HG03196 (cell line): ENCODE measurements at regions not wholly inside any gene's neighbourhood (a gene's known extent, or its start where the extent isn't known, plus 50 kb on each side); places are given as distances from the start of the nearest gene placed in this dataset.

Experiments used
- ATAC-seq: cut with Tn5 transposase; IDR thresholded peaks from one replicate; pipeline ENCODE4 v1.9.1; 2021; ENCODE audit not compliant: unreplicated experiment

GRCh38 chr10:78504181-78504580 lies 470.5 kb downstream of the RPS24 start:
- ATAC-seq: no peak

DNA sequence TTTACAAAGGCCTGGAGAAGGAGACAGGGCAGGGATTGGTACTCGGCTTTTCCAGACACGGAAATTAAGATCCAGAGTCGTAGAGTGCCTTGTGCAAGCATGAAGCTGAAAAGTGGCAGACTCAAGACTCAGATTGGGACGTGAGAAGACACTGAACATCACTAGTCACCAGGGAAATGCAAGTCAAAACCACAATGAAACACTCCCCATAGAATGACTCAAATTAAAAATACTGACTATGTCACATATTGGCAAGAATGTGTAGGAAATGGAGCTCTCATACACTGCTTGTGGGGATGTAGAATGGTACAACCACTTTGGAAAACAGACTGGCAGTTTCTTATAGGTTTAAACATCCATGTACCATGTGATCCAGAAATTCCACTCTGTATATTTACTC lies 472.0 kb downstream of the RPS24 start:
- no peak for ATAC-seq

GRCh38 chr10:78506614-78507013 lies 473.0 kb downstream of the RPS24 start:
- no peak for ATAC-seq

DNA sequence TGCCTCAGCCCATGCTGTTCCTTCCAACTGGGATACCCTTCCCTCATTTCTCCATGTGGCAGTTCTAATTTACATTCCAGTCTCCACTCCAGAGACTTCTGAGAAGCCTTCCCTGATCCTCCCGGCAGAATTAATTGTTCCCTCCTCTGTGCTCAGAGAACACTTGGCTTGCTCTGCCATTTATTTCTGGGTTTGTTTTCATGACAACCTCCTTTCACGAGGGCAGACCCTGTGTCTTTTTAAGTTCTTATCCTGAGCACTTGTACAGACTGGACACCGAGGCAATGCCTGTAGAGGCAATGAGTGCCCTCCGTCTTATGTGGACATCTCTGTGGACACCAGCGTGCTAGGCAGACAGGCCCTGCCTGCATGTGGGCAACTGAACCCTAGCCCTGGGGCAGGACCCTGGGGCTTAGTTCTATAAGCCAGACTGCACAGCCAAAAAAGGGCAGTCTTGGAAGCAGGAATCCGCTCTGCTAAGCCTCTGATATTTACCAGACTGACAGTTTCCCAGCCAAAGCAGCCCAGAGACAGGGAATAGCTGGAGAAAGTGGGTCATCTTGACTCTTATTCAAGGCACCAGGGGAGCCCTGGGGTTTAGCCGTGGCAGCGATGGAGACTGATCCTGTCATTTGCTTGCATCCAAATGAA lies 474.0 kb downstream of the RPS24 start:
- no peak for ATAC-seq

DNA sequence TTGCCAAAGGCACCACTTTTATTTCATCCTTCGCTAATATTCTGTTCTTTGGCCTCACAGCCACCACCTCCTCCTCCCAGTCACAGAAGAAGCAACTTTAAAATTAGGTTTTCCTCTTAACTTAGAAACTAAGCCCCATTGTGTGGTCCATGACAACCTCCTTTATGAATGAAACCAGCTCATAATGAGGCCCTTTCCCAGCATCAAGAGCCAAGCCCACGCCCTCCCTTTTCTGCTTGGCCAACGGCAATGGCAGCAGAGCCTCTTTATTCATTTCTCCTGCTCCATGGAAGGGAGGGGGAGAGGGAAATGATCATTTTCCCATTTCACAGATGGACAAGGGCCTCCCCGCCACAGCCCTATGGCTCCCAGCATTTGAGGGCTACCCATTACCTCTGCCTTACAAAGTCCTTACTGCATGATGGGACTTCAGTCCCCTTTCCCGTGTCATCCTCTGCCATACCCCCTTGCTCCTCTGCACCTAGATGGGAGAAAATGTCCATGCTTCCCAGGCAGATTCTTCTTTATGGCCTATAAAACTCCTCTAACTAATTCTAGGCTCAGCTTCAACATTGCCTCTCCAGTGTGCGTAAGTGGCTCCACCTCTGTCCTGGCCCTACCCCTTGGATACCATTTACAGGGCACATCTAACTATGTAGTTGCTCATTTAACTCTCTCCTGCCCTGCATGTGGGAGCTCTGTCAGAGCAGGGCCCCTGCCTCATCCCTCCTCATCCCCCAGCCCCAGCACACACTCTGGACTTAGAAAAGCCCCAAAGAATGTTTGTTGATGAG lies 475.5 kb downstream of the RPS24 start:
- ATAC-seq: no peak

DNA sequence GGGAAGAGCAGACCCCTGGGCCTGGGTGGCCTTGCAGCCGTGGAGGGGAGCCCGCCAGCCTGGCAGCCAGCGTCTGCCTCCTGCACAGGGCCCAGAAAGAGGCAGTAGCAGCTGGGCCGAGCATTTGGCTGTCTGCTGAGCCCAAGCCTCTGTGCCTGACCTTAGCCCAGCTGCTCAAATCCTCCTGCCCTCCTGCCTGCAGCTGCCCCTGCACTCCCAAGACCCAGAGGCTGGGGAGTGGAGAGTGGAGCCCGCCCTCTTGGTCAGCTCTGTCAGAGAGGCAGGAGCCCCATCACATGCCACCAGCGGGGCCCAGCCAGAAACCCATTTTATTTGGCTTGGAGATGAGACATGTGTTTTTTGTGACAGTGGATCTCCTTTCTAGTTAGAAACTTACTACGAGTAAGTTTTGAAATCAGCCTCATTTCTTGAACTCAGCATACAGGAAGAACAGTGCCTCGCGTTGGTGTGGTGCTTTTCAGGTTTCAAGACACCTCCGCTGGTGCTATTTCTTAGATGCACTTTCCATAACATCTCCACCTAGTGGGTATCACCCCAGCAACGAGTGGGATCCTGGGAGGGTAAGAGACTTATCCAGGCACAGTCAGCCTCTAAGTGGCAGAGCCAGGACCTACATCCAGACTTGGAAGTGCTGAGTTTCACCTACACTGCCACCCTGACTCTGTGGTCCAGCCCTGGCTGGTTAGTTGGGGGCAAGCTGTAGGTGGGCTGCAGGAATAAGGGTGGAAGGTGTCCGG lies 477.1 kb downstream of the RPS24 start:
- no peak for ATAC-seq

DNA sequence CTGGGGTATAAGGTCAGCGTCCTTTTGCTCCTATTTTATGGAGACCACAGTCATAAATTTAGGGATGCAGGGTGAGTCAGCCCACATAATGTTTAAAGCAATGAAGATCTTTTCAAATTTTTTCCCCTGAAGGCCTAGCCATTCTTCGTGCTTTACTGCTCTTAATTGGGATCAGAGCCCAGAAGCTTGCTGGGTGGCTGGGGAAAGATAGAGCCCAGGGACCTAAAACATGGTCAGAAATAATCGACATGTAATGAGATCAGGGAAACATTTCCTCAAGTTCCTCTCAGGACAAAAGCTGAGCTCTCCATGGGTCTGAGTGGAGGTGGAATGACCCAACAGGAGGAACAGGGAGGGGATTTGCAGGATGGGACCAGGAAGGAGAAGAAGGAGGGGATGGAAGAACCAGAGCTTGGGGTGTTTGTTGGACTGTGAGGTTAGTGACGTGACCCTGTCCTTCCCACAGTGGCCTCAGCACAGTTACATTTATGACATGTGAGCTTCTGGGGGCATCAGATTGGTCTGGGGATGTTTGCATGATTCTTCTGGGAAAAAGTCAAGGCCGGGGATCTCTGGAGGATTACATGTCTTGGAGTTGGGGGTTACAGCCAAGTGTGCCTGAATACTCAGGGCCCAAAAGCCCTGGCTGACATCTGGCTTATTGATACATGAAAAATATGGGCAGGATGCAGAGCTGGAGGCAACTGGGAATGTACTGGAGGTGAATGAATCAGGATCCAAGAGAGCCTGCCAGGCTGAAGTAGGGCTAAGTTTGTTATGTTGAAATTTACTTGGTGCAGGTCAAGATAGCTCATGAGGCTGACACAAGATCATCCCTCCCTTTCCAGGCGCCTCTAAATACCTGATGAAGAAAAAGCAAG lies 477.9 kb downstream of the RPS24 start:
- no peak for ATAC-seq

DNA sequence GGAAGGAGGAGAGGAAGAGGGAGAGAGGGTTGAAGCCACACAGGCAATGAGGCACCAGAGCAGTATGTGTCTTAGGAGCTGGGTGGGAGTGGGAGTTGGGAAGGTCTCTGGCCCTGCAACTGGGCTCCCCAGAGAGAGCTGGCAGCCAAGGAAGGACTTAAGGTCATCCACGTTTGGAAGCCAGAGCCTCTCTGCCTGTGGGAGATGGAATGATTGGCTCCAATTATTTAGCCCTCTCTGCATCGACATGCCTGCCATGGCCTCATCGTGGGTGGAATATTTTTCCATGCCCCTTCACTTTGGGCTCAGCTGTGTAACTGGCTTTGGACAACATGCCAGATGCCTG lies 478.5 kb downstream of the RPS24 start:
- ATAC-seq: no peak

DNA sequence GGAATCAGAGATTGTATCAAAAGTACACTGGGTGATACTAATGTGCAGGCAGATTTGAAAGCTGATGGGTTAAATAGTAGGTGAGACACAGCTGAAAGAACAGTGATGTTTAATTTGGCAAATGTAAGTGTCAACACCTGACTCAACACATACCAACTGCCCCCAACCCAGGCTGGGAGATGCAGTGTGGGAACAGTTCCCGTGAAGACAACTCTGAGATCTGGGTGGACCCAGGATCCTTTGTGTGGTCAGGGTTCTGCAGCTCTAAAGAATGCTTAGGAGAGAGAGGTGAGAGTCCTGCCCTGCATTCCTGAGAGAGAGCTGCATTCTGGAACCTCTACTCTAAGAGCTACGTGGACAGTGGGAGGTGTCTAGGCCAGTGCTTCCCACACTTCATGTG lies 479.7 kb downstream of the RPS24 start:
- no peak for ATAC-seq

DNA sequence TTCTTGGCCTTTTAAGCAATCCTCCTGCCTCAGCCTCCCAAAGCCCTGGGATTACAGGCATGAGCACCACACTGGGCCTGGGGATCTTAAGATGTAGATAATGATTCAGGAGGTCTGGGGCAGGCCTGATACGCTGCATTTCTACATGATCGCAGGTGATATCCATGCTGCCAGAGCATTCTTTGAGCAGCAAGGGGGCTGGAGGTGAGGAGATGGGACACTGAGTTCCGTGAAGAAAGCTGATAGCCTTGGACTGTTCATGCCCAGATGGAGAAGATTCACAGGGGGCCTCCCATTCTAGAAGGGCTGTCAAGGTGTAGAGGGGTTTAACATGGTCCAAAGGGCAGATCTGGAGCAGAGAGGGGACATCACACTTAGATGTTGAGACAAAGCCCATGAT lies 480.3 kb downstream of the RPS24 start:
- ATAC-seq: no peak

GRCh38 chr10:78514459-78514858 lies 480.8 kb downstream of the RPS24 start:
- no peak for ATAC-seq

- ATAC-seq: no peak
These were observed 481.6 kb downstream of the RPS24 start for GRCh38 chr10:78515038-78515872.

DNA sequence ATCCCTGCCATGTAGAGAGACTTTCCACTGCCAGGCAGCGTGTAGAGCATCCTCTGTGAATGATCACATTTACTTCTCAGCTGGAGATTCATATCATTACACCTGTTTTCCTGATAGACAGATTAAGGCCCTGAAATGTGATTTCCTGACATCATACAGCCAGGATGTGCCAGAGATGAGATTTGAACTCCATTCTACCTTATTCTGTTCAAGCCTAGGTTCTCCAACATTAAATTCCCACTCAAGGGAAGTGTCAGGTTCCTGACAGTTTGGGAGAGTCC lies 482.1 kb downstream of the RPS24 start:
- ATAC-seq: no peak

DNA sequence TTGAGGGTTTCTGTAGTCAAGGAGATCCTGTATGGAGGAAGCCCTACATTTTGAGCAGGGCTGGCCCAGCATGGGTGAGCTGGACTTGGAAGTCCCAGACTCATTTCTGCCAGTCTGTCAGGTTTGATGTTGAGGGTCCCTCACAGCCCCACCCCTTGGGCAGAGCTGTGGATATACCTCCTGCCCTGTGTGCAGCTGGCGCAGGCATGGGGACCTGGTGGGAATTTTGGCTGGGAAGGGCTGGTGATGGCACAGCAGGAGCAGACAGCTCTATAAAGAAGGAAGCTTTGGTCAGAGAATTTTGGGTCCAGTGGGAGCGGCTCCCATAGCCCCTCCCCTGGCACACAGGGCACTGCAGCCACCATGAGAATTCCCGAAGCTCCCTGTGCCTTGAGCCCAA lies 482.6 kb downstream of the RPS24 start:
- ATAC-seq: no peak

- ATAC-seq: no peak
These were observed 483.1 kb downstream of the RPS24 start for GRCh38 chr10:78516756-78517155.

DNA sequence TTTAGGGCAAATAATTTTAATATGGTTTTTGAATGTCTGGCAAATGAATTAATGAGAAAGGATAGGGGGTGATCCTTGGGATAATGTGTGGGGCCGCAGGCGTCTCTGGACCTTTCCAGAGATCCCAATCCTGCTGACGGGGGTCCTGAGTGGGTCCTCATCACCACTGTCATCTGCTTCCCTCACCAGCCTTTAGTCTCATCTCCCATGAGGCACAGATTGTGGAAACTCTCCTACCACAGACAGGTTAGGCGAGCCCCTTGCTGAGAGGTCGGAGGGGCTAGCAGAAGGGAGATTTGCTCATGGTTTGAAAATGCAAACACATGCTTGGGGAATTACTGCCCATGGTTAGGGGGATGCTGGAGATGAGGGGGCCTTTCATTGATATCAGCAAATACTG lies 484.6 kb downstream of the RPS24 start:
- ATAC-seq: no peak

GRCh38 chr10:78520737-78521430 lies 487.2 kb downstream of the RPS24 start:
- no peak for ATAC-seq

DNA sequence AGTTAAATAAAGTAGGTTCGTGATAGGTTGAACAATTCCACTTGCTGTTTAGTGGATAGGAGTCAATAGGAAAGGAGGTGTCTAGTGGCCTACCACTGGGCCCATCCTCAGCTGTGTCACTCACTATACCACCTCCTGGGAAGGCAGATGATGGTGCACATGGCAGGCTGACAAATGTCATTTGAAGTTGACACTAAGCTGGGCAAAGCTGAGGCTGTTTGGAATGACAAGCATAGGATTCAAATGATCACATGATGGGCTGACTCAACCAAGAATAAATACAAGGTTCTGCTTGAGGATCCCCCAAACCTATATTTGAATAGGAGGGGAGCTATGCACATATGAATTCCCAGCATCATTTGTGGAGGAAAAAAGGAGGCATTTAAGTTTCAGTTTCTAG lies 489.8 kb downstream of the RPS24 start:
- ATAC-seq: no peak

DNA sequence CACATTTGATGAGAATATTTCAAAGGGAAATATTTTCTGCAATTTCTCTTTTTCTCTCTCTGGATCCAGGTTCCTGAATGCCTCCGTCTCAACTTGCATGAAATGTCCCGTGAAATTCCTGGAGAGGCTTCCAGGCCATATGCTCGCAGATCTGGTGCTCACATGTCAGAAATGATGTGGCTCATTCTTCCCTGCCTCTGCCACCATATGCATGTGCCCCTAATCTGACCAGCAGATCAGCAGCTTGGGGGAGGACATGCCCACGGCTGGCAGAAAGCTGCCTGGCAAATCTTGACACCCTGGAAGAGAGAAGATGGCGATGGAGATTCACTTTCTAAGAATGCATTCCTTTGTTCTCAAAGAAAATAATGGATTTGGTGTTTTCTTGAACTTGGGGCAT lies 490.7 kb downstream of the RPS24 start:
- ATAC-seq: no peak

GRCh38 chr10:78524941-78525340 lies 491.3 kb downstream of the RPS24 start:
- no peak for ATAC-seq
